Transverse colon (tissue), 4 donors: ENCODE measurements at regions not wholly inside any gene's neighbourhood (a gene's known extent, or its start where the extent isn't known, plus 50 kb on each side); places are given as distances from the start of the nearest gene placed in this dataset.

Experiments used
- DNase-seq: peaks from one replicate; pipeline ENCODE4 v3.0.0-alpha.2; 2019
- H3K27ac ChIP-seq, 4 donors: fragments of 200-600 bp; sonication (generic); 2 replicates each; pipeline ENCODE4 v1.5.1; 2016 to 2018; ENCODE audit warnings: inconsistent platforms in 4 of 4
- H3K27me3 ChIP-seq: fragments of 200-600 bp; sonication (generic); 2 replicates; pipeline ENCODE4 v1.5.1; 2017; ENCODE audit warnings: inconsistent platforms
- H3K36me3 ChIP-seq, 4 donors: fragments of 200-600 bp; sonication (generic); 2 replicates each; pipeline ENCODE4 v1.5.1; 2017 to 2019; ENCODE audit warnings: inconsistent platforms in 4 of 4
- H3K4me1 ChIP-seq, 4 donors: fragments of 200-600 bp; sonication (generic); 2 replicates each; pipeline ENCODE4 v1.5.1; 2017 to 2020; ENCODE audit warnings: inconsistent platforms in 4 of 4
- H3K4me3 ChIP-seq, 4 donors: fragments of 200-600 bp; sonication (generic); 1 replicate in 1 of 4; 2 replicates in 3 of 4; pipeline versions ENCODE4 v1.5.1 to v1.6.1; 2017 to 2019; ENCODE audit warnings: inconsistent platforms in 4 of 4
- H3K9me3 ChIP-seq, 2 donors: fragments of 200-600 bp; sonication (generic); 2 replicates each; pipeline ENCODE4 v1.5.1; 2017 to 2019; ENCODE audit warnings: inconsistent platforms in 2 of 2
- CTCF ChIP-seq, 5 experiments: fragments of 200-600 bp in 3 of 5; fragments of 450-650 bp in 2 of 5; sonication (generic) in 3 of 5; IDR thresholded peaks; 1 replicate in 2 of 5; 2 replicates in 3 of 5; pipeline ENCODE4 v1.5.1; 2016 to 2017; ENCODE audit warnings: antibody characterized with exemption in 5 of 5, inconsistent platforms in 3 of 5, mild to moderate bottlenecking in 2 of 5, moderate library complexity in 1 of 5
- EP300 ChIP-seq: sonication (generic); formaldehyde crosslinking; IDR thresholded peaks from one replicate; pipeline ENCODE4 v1.6.1; 2017; ENCODE audit warnings: antibody characterized with exemption, low read depth
- POLR2A ChIP-seq: fragments of 450-650 bp; IDR thresholded peaks from one replicate; pipeline ENCODE4 v1.6.1; 2016; ENCODE audit warnings: antibody characterized with exemption, mild to moderate bottlenecking, moderate library complexity
- POLR2AphosphoS5 ChIP-seq, 3 donors: sonication (generic); formaldehyde crosslinking; IDR thresholded peaks; one replicate each; pipeline ENCODE4 v1.6.1; 2016; ENCODE audit warnings: antibody characterized with exemption in 3 of 3
- WGBS, 2 donors: methylation state at CpG; one replicate each; pipeline ENCODE4 v1.1.5; 2018; ENCODE audit warnings: low coverage in 1 of 2; 5-methylcytosine and 5-hydroxymethylcytosine counted together
- in situ Hi-C, 4 donors: fragments of 200-750 bp; cut with MboI; loops; one replicate each; pipeline versions ENCODE4 v1.15.0 to v1.15.1; 2017; ENCODE audit warnings: low sequenced_read_pairs in 3 of 4, low pct_ligation_motif_present in 1 of 4, low pct_unique_long_range_greater_than_20kb in 1 of 4
- intact Hi-C: fragments of 100-400 bp; cut with DNase I; formaldehyde crosslinking; loops from one replicate; pipeline ENCODE4 v1.15.1; 2023; ENCODE audit warnings: low total_unique reads

GRCh38 chr12:5371631-5372030, 60.3 kb upstream of the NTF3 start:
- WGBS, 2 donors, result 86 to 90% methylated on average over 3 of the region's 3 CpGs
- Histone ChIP-seq H3K36me3 (no peaks in the 10 kb centered on the region), H3K27ac (no peak overlapping the region), H3K4me3 (no peak overlapping the region), H3K4me1 (no peaks in the 10 kb centered on the region), H3K9me3 (no peaks in the 10 kb centered on the region), H3K27me3 (no peaks in the 10 kb centered on the region)
- in situ Hi-C loops, result no loop called here
- no peak for DNase-seq
- intact Hi-C loops, result no loop called here
- TF ChIP-seq POLR2AphosphoS5 (IDR thresholded peaks at IDR 0.05) (no peak), EP300 (no peak), POLR2A (no peak), CTCF (IDR thresholded peaks at IDR 0.05) (no peak)

GRCh38 chr12:5374713-5375112, 57.2 kb upstream of the NTF3 start:
- no peak overlapping the region for H3K4me3 ChIP-seq
- 53 to 88% methylated on average over 1 of the region's 1 CpG for WGBS, 2 donors
- in situ Hi-C loops (no loop called here), intact Hi-C loops (no loop called here)
- TF ChIP-seq POLR2AphosphoS5 (IDR thresholded peaks at IDR 0.05) (no peak), CTCF (IDR thresholded peaks at IDR 0.05) (no peak), POLR2A (no peak), EP300 (no peak)
- H3K4me1 ChIP-seq, result peaks cover 0 to 17% (median 4%) of the 10 kb centered on the region in 4 donors
- no peak for DNase-seq
- H3K36me3 ChIP-seq, result no peaks in the 10 kb centered on the region
- no peak overlapping the region for H3K27ac ChIP-seq
- H3K9me3 ChIP-seq, result no peaks in the 10 kb centered on the region
- H3K27me3 ChIP-seq, result no peaks in the 10 kb centered on the region

GRCh38 chr12:5375547-5376295, 56.2 kb upstream of the NTF3 start:
- intact Hi-C loops (no loop called here), in situ Hi-C loops (no loop called here)
- no peak for TF ChIP-seq CTCF (IDR thresholded peaks at IDR 0.05)
- TF ChIP-seq EP300, result no peak
- TF ChIP-seq POLR2A, result no peak
- TF ChIP-seq POLR2AphosphoS5 (IDR thresholded peaks at IDR 0.05), result no peak
- no peaks in the 10 kb centered on the region for H3K9me3 ChIP-seq
- no peaks in the 10 kb centered on the region for H3K27me3 ChIP-seq
- no peak for DNase-seq
- 81% methylated on average over 3 to 5 of the region's 5 CpGs for WGBS, 2 donors
- H3K4me1 ChIP-seq, result peaks cover 0 to 17% (median 4%) of the 10 kb centered on the region in 4 donors
- H3K4me3 ChIP-seq, result no peak overlapping the region
- H3K36me3 ChIP-seq, result no peaks in the 10 kb centered on the region
- no peak overlapping the region for H3K27ac ChIP-seq

- Histone ChIP-seq H3K9me3 (no peaks in the 10 kb centered on the region), H3K4me1 (peaks cover 0 to 17% (median 4%) of the 10 kb centered on the region in 4 donors), H3K36me3 (no peaks in the 10 kb centered on the region), H3K4me3 (no peak overlapping the region), H3K27me3 (no peaks in the 10 kb centered on the region), H3K27ac (no peak overlapping the region)
- in situ Hi-C loops (no loop called here), intact Hi-C loops (no loop called here)
- peak; percentile 33 for DNase-seq
- TF ChIP-seq POLR2A (no peak), POLR2AphosphoS5 (IDR thresholded peaks at IDR 0.05) (no peak), CTCF (IDR thresholded peaks at IDR 0.05) (no peak), EP300 (no peak)
- WGBS, 2 donors, result 55% methylated on average over 5 of the region's 5 CpGs; no CpG with 5 or more reads in 1 of the 2 donors
Observed at GRCh38 chr12:5376591-5377207, 55.2 kb upstream of the NTF3 start.
